NCI-H2107 (cell line): ENCODE measurements at regions not wholly inside any gene's neighbourhood (a gene's known extent, or its start where the extent isn't known, plus 50 kb on each side); places are given as distances from the start of the nearest gene placed in this dataset.
"Not testable (repeated sequence)": the region's sequence is repeated elsewhere in the genome, so short reads cannot be mapped to it uniquely, and the experiment has no call there.

ENCODE experiments used
- DNase-seq: peaks from one replicate; lab custom pipeline; 2025; lab: John Stamatoyannopoulos, UW

- no peak for DNase-seq
Measured at GRCh38 chrY:18919256-18919655, 145.7 kb upstream of the HSFY2 start.

DNA sequence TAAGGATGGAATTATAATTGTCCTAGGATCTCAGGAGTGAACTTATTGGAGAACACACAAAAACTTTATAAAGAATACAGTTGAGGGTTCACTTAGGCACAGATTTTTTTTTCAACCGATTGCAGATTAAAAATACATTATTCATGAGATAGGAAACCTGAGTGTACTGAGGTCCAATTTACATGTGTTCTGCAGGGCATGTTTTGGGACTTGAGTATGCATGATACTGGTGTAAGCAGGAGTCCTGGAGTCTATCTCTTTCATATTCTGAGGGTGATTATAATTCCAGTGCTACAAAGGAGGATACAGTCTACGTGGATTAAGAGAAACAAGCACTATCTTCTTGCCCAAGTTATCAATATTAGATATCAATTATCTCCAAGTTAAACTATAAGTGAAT is 139.3 kb upstream of the HSFY2 start:
- no peak for DNase-seq

GRCh38 chrY:18909846-18910245 is 136.3 kb upstream of the HSFY2 start:
- DNase-seq = no peak

- not testable (repeated sequence) for DNase-seq
Measured at GRCh38 chrY:18906198-18906597, 132.7 kb upstream of the HSFY2 start.

DNA sequence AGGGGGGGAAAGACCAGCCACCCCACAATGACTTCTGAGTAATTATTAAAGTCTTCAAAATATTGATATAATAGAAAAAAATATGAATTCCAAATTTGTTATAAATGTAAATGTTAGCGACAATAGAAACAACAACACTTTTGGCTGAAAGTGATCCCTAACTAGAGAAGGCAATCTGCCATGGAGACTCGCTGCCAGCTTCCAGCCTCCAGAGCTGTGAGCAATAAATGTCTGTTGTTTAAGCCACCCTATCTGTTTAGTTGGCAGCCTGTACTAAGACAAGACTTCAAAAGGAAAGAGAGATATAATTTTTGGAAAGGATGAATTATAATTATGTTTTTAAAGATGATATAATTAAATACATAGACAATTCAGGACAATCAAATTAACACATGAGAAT is 130.8 kb upstream of the HSFY2 start:
- no peak for DNase-seq

DNA sequence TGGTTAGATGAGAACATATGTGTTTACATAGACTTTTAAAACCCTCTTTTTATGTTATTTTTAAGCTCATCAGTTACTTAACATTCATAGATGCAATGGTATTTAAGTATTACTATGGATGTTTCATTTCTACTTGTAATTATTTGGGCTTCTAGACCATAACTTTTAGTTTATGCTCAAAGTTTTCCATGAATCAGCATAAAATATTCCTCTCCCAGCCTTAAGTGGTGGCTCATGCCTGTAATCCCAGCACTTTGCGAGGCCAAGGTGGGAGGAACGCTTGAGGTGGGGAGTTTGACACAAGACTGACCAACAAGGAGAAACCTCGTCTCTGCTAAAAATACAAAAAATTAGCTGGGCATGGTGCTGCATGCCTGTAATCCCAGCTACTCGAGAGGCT is 118.5 kb upstream of the HSFY2 start:
- no peak for DNase-seq

GRCh38 chrY:18889548-18889947 is 116.0 kb upstream of the HSFY2 start:
- DNase-seq = no peak

DNA sequence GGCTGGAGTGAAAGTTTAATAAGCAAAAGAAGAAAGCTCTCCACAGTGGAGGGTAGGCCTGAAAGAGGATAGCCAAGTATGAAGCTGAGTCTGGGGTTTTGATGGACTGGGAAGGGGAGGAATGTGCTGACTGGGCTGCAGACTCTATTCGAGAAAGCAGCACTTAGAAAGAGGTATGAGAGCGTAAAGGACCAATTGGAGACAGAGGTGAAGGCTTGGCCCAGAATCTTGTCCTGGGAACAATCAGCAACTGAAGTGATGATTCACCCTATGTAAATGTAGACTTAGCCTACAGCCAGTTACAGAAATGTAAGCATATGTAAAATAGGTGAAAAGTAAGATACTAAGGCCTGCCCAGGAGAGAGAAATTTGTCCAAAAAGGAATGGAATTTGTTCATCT is 111.2 kb upstream of the HSFY2 start:
- no peak for DNase-seq

DNA sequence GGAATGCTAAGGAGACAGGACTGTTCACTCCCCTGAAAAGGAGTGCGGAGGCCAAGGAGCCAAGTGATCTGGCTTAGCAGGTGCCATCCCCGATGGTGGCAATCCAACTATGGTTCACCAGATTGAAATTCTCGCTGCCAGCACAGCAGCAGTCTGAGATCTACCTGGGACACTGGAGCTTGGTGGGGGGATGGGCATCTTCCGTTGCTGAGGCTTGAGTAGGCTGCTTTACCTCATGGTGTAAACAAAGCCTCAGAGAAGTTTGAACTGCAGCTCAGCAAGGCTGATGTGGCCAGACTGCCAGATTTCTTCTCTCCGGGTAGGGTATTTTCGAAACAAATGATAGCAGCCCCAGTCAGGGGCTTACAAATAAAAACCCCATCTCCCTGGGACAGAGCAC is 95.6 kb upstream of the HSFY2 start:
- not testable (repeated sequence) for DNase-seq

DNA sequence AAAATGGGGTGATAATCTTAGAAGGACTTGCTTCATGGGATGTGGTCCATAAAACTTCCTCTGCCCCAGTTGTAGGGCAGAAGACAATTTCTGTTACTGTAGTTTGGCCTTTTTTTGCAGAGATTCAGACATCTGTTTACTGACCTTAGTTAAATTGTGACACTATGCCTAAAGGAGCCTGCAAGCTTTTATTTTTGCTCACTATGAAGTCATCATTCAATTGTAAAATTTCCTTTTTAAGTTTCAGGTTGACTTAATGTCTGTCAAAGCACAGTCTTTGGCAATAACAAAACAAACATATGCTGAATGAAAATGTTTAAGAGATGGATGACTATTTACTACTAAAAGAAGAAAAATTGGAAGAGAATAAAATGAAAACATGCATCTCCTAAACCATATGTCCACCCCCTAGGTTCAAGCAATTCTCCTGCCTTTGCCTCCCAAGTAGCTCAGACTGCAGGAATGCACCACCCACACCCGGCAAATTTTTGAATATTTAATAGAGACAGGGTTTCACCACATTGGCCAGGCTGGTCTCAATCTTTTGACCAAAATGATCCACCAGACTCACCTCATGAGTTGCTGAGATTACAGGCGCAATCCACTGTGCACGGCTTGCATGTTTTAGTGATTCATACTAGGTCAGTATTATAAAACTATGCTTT is 93.5 kb upstream of the HSFY2 start:
- not testable (repeated sequence) for DNase-seq

GRCh38 chrY:18860856-18861255 is 87.3 kb upstream of the HSFY2 start:
- not testable (repeated sequence) for DNase-seq

- DNase-seq = not testable (repeated sequence)
Measured at GRCh38 chrY:18858484-18859191, 85.1 kb upstream of the HSFY2 start.

- DNase-seq = not testable (repeated sequence)
Measured at GRCh38 chrY:18855184-18855583, 81.6 kb upstream of the HSFY2 start.

DNA sequence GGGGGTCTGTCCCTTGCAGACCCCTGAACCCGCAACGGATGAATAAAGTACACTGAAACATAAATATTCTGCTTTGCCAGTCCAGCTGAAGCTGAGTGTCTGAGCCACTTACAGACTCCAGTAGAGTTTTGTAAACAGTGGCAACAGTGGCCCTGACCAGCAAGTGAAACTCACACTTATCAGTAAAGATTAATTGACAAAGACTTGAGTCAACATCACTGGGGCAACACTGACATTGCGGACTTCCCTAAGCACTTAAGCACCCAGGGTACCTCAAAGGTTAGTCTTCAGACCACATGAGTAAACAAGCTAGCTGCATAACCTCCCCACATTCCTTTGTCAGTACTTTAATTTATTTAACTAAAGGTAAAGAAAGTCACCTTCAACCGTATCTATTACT is 79.8 kb upstream of the HSFY2 start:
- DNase-seq = not testable (repeated sequence)

GRCh38 chrY:18836643-18837042 is 63.1 kb upstream of the HSFY2 start:
- DNase-seq = not testable (repeated sequence)
